Activated CD4-positive, CD25-positive, alpha-beta regulatory T cell treated with anti-CD3 and anti-CD28 coated beads, Interleukin-2, amount 50 U/mL, for 72 hours (primary cell): ENCODE measurements at regions not wholly inside any gene's neighbourhood (a gene's known extent, or its start where the extent isn't known, plus 50 kb on each side); places are given as distances from the start of the nearest gene placed in this dataset.

Source experiments
- DNase-seq: peaks from one replicate; pipeline ENCODE4 v3.0.0; 2021

DNA sequence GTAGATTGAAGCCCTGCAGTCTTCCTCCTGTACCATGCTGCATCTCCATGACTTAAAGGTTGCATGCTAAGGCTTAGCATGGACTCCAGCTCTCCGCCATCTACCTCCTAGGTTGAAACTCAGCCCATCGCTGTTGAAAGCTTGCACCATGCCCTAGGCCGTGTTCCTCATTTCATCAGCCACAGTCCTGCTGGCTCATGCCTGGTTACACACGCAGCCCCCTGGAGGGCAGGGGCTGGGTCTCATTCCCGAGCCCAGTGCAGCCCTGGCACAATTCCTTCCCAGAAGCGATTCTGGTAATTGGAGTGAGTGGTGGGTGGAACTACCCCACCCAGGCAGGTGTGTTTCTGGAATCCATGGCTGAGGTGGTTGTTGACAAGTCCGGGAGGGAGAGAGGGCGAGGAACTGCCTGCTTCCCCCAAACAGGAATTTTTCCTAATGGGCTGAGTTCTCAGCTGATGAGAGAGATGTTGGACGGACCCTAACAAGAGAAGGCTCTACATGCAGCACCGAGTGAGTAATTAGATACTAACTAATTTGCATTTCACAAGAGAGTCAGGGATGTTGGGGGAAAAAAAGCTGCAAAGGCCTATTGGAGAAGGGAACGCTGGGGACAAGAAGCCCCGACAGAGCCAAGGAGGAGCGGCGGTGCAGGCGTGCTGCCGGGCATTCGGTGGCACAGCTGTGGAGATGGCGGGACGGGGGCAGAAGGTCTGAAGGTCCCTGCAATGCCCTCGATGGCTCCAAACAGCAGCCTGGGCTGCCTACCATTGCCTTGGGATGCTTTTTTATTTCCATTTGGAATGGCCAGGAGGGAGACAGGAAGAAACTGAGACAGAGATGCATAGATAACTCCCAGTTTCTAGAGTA is 92.3 kb upstream of the TLE3 start:
- DNase-seq: no peak

- no peak for DNase-seq
These were observed 90.6 kb upstream of the TLE3 start for GRCh38 chr15:70188286-70188685.

GRCh38 chr15:70187331-70187730 is 89.6 kb upstream of the TLE3 start:
- no peak for DNase-seq

DNA sequence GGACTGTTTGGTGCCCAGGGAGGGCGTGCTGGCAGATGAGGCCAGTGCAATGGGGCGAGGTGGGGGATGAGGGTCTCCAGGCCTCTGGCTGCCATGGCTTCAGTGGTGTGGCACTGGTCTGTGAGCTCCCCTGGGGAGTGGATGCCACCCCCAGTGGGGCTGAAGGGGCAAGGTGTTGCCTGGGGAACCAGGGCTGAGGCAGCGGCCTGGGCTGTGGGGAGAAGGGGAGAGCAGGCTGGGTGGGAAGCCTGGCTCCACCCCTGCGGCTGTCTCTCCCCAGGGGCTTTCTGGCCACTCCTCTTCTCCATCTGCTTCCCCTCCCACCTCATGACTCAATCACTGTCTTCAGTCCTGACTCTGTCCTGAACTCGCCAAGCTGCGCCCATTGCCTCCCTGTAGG is 88.4 kb upstream of the TLE3 start:
- DNase-seq: no peak

DNA sequence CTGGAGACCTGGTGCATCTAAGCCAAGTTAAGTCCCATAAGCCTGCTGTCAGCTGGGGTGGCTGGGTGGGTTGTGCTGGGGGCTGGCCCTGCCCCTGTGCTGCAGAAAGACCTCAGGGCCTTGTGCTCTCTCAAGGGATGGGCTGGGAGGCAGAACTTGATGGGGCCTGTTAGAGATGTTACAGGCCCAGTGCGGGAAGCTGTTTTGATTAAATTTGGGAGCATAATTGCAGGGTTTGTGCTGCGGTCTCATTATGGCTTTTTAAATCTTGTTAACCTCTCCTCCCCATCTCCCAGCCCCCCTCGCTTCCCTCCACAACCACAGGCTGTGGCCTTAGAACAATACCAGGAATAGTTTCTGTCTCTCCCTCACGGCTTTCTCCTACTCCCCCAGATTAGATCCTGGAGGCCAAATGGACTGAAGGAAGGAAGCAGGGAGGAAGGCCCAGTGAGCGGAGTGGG is 87.6 kb upstream of the TLE3 start:
- no peak for DNase-seq

- no peak for DNase-seq
These were observed 85.4 kb upstream of the TLE3 start for GRCh38 chr15:70182858-70183695.

DNA sequence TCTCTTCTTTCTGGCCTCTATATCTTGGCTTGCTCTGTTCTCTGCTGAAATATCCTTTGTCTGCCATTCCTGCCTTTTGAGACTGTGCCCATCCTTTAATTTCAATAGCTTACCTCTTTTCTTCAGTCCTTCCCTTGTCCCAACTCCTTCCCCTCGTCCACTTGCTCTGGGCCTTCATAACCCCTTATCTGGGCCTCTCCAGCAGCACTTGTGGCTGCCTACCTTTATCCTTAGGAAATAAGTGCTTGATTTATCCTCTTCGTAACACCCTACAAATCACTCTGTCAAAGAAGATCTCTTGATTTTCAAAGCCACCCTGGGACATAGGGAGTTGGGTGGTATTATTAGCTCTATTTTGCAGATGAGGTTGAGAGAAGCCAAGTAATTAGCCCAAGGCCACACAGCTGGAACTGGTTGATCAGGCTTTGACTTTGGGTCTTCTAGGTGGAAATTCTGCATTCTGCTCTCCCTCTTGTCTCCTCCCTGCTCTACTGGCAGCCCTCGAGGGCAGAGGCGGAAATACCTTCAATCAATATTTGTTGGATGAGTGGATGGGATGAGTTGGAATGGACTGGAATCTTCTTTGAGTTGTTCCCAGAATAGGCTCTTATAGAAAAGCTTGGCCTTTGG is 84.0 kb upstream of the TLE3 start:
- no peak for DNase-seq

GRCh38 chr15:70180186-70180875 is 82.6 kb upstream of the TLE3 start:
- DNase-seq: no peak

DNA sequence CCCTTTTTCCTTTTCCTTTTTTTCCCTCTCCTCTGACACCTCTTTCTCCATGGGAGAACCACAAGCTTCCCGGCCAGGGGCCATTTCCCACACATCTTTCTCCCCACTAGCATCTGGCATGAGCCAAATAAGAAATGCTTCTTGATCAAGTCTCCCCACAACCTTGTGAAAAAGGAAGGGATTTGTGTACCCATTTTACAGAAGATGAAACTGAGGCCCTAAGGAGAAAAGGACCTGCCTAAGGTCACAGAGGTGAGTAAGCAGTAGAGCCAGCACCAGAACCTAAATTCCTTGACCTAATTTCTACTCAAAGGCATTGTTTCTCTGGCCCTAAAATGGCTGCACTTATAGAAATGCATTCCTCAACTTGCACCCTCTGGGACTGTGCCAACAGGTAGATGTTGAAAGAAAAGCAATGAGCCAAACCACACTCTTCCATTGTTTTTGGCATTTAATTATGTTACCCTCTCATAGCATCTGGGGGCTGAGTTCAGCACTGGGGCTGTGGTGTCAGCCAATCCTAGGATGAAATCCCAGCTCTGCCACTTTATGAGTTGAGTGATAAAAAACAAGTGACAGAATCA is 81.7 kb upstream of the TLE3 start:
- DNase-seq: no peak

DNA sequence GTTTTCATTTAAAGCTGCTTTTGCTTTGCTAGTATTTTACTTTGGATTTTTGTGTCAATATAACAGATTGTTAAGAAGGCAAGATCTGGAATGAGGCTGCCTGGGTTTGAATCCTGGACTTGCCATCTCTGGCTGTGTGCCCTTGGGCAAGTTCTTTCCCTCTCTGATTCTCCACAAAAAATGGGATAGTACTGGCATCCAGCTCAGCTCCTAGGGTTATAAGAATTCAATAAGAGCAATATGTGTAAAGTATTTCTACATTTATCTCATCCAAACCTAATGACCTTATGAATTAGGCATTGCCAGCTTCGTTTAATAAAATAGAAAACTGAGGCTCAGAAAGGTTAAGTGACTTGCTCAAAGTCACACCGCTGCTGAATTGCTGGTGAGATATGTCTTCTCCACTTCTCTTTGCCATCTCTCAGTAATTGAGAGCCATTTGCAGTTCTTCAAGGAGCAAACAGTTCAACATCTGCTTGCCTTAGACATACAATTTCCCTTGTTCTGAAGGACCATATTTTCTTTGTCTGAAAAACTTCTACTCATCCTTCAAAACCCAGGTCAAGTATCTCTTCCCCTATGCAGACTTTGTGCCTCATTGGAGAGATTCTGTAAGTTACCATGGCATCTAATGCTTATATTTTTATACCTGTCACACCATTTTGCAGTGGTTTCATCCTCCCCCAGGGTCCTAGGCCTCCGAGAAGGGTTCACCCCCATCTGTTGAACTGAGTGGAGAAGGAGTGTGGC is 80.8 kb upstream of the TLE3 start:
- DNase-seq: no peak

DNA sequence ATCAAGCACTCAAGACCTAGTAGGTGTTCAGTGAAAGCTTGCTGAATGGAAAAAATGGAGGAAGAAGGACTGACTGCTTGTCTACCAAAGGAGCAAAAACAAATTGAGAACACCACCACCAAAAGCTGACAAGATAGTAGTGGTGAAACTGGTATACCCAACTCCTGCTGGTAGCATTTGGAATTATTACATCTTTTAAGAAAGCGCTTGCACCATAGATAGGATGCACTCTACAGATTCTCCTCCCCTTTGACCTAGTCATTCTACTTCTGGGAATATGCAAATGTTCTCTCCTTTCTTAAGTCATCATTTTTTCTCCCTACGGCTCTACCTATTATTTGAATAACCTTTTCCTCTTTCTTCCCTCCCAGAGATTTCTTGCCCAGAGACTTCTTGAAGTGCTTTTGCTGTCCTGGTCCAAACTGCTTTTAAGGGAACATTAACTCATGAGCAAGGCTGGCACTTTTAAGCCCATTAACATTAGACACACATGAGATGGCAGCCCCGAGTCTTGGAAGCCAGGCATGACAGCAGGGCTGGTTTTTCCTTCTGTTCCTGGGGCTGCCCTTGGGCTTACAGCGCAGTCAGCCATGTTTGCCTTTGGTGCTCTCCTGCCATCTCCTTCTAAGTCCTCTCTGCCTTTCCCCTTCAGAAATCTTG is 75.0 kb upstream of the TLE3 start:
- DNase-seq: no peak

- no peak for DNase-seq
These were observed 74.4 kb upstream of the TLE3 start for GRCh38 chr15:70172124-70172523.

- no peak for DNase-seq
These were observed 73.7 kb upstream of the TLE3 start for GRCh38 chr15:70171256-70171886.

- no peak for DNase-seq
These were observed 72.5 kb upstream of the TLE3 start for GRCh38 chr15:70170096-70170699.

DNA sequence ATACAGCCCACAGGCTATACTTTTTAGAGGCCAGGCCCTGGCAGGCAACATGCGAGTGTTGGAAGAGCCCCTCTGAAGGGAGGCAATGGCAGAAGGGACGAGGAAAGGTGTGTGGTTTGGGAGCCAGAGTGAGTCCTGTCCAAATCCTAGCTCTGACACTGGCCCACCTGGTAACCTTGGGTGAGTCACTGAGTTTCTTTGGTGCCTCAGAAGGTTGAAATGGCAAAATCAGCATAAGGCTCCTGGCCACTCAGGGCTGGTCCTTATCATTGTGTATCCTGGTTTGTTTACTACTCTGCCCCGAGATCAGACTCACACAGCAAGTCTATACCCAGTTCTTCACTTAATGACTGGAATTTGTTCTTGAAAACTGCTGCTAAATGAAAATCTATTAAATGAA is 71.4 kb upstream of the TLE3 start:
- DNase-seq: no peak

- no peak for DNase-seq
These were observed 69.4 kb upstream of the TLE3 start for GRCh38 chr15:70167155-70167554.

- DNase-seq: no peak
These were observed 68.9 kb upstream of the TLE3 start for GRCh38 chr15:70166506-70167087.

GRCh38 chr15:70165716-70166284 is 68.1 kb upstream of the TLE3 start:
- DNase-seq: no peak

- DNase-seq: no peak
These were observed 67.4 kb upstream of the TLE3 start for GRCh38 chr15:70164910-70165715.
